Transverse colon (tissue), 4 donors: ENCODE measurements at regions not wholly inside any gene's neighbourhood (a gene's known extent, or its start where the extent isn't known, plus 50 kb on each side); places are given as distances from the start of the nearest gene placed in this dataset.

ENCODE experiments used
- POLR2A ChIP-seq: fragments of 450-650 bp; IDR thresholded peaks from one replicate; pipeline ENCODE4 v1.6.1; 2016; ENCODE audit warnings: antibody characterized with exemption, mild to moderate bottlenecking, moderate library complexity
- POLR2AphosphoS5 ChIP-seq, 3 donors: sonication (generic); formaldehyde crosslinking; IDR thresholded peaks; one replicate each; pipeline ENCODE4 v1.6.1; 2016; ENCODE audit warnings: antibody characterized with exemption in 3 of 3
- TF ChIP-seq, protein P1 (sequence below), 5 experiments: fragments of 200-600 bp in 3 of 5; fragments of 450-650 bp in 2 of 5; sonication (generic) in 3 of 5; IDR thresholded peaks; 1 replicate in 2 of 5; 2 replicates in 3 of 5; pipeline ENCODE4 v1.5.1; 2016 to 2017; ENCODE audit warnings: antibody characterized with exemption in 5 of 5, inconsistent platforms in 3 of 5, mild to moderate bottlenecking in 2 of 5, moderate library complexity in 1 of 5

DNA sequence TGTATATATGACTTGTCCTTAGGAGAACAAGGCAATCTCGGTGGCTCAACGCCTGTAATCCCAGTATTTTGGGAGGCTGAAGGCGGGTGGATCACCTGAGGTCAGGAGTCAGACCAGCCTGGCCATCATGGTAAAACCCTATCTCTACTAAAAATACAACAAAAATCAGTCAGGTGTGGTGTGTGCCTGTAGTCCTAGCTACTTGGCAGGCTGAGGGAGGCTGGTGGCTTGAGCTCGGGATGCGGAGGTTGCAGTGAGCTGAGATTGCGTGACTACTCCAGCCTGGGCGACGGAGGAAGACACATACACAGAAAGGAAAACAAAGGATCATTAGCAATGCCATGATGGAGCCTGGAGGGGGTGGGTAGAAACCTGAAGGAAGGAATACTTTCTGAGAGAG, 166.6 kb upstream of the RREB1 start:
- TF ChIP-seq, protein P1, sequence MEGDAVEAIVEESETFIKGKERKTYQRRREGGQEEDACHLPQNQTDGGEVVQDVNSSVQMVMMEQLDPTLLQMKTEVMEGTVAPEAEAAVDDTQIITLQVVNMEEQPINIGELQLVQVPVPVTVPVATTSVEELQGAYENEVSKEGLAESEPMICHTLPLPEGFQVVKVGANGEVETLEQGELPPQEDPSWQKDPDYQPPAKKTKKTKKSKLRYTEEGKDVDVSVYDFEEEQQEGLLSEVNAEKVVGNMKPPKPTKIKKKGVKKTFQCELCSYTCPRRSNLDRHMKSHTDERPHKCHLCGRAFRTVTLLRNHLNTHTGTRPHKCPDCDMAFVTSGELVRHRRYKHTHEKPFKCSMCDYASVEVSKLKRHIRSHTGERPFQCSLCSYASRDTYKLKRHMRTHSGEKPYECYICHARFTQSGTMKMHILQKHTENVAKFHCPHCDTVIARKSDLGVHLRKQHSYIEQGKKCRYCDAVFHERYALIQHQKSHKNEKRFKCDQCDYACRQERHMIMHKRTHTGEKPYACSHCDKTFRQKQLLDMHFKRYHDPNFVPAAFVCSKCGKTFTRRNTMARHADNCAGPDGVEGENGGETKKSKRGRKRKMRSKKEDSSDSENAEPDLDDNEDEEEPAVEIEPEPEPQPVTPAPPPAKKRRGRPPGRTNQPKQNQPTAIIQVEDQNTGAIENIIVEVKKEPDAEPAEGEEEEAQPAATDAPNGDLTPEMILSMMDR (IDR thresholded peaks at IDR 0.05), result no peak
- no peak for TF ChIP-seq POLR2AphosphoS5 (IDR thresholded peaks at IDR 0.05)
- TF ChIP-seq POLR2A, result no peak
